GM12874 (cell line): ENCODE measurements at regions not wholly inside any gene's neighbourhood (a gene's known extent, or its start where the extent isn't known, plus 50 kb on each side); places are given as distances from the start of the nearest gene placed in this dataset.

ENCODE experiments used
- CTCF ChIP-seq: IDR thresholded peaks from 2 replicates; pipeline ENCODE4 v1.5.1; 2011; ENCODE audit warnings: low read depth, mild to moderate bottlenecking, control low read depth, low read length, moderate library complexity; ENCODE audit not compliant: insufficient read depth

GRCh38 chr1:56409112-56409691 is 170.2 kb downstream of the PLPP3 start:
- TF ChIP-seq CTCF = peak; percentile 68

- TF ChIP-seq CTCF = no peak
These were observed 172.5 kb downstream of the PLPP3 start for GRCh38 chr1:56406821-56407220.

- TF ChIP-seq CTCF = no peak
These were observed 174.8 kb downstream of the PLPP3 start for GRCh38 chr1:56404561-56405030.

- no peak for TF ChIP-seq CTCF
These were observed 175.3 kb downstream of the PLPP3 start for GRCh38 chr1:56404066-56404465.

GRCh38 chr1:56403321-56403720 is 176.0 kb downstream of the PLPP3 start:
- TF ChIP-seq CTCF = no peak

- no peak for TF ChIP-seq CTCF
These were observed 178.2 kb downstream of the PLPP3 start for GRCh38 chr1:56401191-56401590.

GRCh38 chr1:56400526-56400925 is 178.8 kb downstream of the PLPP3 start:
- TF ChIP-seq CTCF = no peak
